Natural killer cell (primary cell): ENCODE measurements at regions not wholly inside any gene's neighbourhood (a gene's known extent, or its start where the extent isn't known, plus 50 kb on each side); places are given as distances from the start of the nearest gene placed in this dataset.
"Not testable (repeated sequence)": the region's sequence is repeated elsewhere in the genome, so short reads cannot be mapped to it uniquely, and the experiment has no call there.

Experiments
- ATAC-seq, 3 donors: fragments of 150-1000 bp in 2 of 3; fragments of 200-7000 bp in 1 of 3; cut with Tn5 transposase; 1 replicate in 1 of 3; 2 replicates in 2 of 3; pipeline ENCODE4 v1.10.0; 2021; ENCODE audit warnings: mild to moderate bottlenecking in 2 of 3, moderate library complexity in 2 of 3
- DNase-seq, 2 donors: peaks; one replicate each; pipeline versions ENCODE4 v3.0.0 to v3.0.0-alpha.2; 2013 to 2021; ENCODE audit warnings: mixed read lengths in 1 of 2
- H3K27ac ChIP-seq: one replicate; pipeline ENCODE4 v1.5.1; 2013; ENCODE audit warnings: mild to moderate bottlenecking, low read length
- H3K27me3 ChIP-seq: one replicate; pipeline ENCODE4 v1.6.1; 2013; ENCODE audit warnings: low read length; ENCODE audit not compliant: control insufficient read depth, insufficient read depth
- H3K36me3 ChIP-seq: one replicate; pipeline ENCODE4 v1.6.1; 2013; ENCODE audit warnings: low read length; ENCODE audit not compliant: control insufficient read depth, insufficient read depth
- H3K4me1 ChIP-seq: one replicate; pipeline ENCODE4 v1.6.1; 2013; ENCODE audit warnings: low read length; ENCODE audit not compliant: control insufficient read depth, insufficient read depth
- H3K4me3 ChIP-seq: one replicate; pipeline ENCODE4 v1.5.1; 2013; ENCODE audit warnings: low read length
- H3K9me3 ChIP-seq: one replicate; pipeline ENCODE4 v1.6.1; 2013; ENCODE audit warnings: low read length; ENCODE audit not compliant: control insufficient read depth, insufficient read depth
- H3K27ac Mint-ChIP-seq, 2 donors: one replicate each; pipeline ENCODE4 v1.8.0; 2022; ENCODE audit warnings: mild to moderate bottlenecking in 2 of 2, mixed read lengths in 2 of 2, moderate library complexity in 1 of 2
- H3K27me3 Mint-ChIP-seq, 2 donors: one replicate each; pipeline ENCODE4 v1.8.0; 2022; ENCODE audit warnings: low read depth in 2 of 2, mixed read lengths in 2 of 2
- H3K36me3 Mint-ChIP-seq: one replicate; pipeline ENCODE4 v1.8.0; 2022; ENCODE audit warnings: mixed read lengths
- H3K4me1 Mint-ChIP-seq, 2 donors: one replicate each; pipeline ENCODE4 v1.8.0; 2022; ENCODE audit warnings: mixed read lengths in 2 of 2
- H3K4me3 Mint-ChIP-seq: one replicate; pipeline ENCODE4 v1.8.0; 2022; ENCODE audit warnings: mild to moderate bottlenecking, moderate library complexity, mixed read lengths
- H3K9me3 Mint-ChIP-seq, 2 donors: one replicate each; pipeline ENCODE4 v1.8.0; 2022; ENCODE audit warnings: mixed read lengths in 2 of 2
- CTCF ChIP-seq: fragments of 200-600 bp; IDR thresholded peaks from one replicate; pipeline ENCODE4 v1.8.0; 2022; ENCODE audit warnings: antibody characterized with exemption
- WGBS: methylation state at CpG from one replicate; pipeline ENCODE4 v1.1.7; 2013; ENCODE audit warnings: missing lambda C conversion rate; ENCODE audit not compliant: insufficient coverage; 5-methylcytosine and 5-hydroxymethylcytosine counted together
- intact Hi-C: fragments of 100-400 bp; cut with micrococcal nuclease; formaldehyde crosslinking; loops from one replicate; pipeline ENCODE4 v1.14.2; 2022

GRCh38 chr2:41033127-41033526, 581.2 kb upstream of the SLC8A1 start:
- Histone ChIP-seq H3K9me3 (no peaks in the 10 kb centered on the region), H3K27me3 (no peaks in the 10 kb centered on the region), H3K4me3 (no peak overlapping the region), H3K27ac (no peak overlapping the region), H3K36me3 (no peaks in the 10 kb centered on the region), H3K4me1 (no peaks in the 10 kb centered on the region)
- Mint-ChIP-seq H3K4me1 (no peaks in the 10 kb centered on the region), H3K27ac (no peak overlapping the region), H3K4me3 (no peak overlapping the region), H3K36me3 (no peaks in the 10 kb centered on the region), H3K27me3 (no peaks in the 10 kb centered on the region), H3K9me3 (peaks cover 3 to 10% of the 10 kb centered on the region in 2 donors)
- no peak for DNase-seq
- no peak for ATAC-seq
- no peak for TF ChIP-seq CTCF
- intact Hi-C loops = no loop called here
- WGBS = 87% methylated on average over 6 of the region's 6 CpGs

DNA sequence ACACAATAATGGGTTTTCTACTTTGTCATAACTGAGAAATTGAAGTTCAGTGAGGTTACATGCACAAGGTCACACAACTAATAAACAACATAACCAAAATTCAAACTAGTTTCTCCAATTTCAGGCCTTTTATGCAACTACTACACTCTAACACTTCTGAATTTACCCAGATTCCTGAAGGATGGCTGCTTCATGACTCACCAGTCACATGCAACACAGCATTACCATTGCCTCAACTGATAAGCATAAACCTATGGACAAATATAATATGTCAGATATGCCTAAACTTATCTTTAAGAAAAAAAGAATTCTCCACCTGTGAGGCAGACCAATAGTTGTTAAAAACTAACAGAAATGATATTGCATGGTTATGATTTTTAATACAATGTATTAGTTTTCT, 586.5 kb upstream of the SLC8A1 start:
- Mint-ChIP-seq H3K4me1 (no peaks in the 10 kb centered on the region), H3K9me3 (peaks cover 4 to 11% of the 10 kb centered on the region in 2 donors), H3K36me3 (no peaks in the 10 kb centered on the region), H3K27me3 (no peaks in the 10 kb centered on the region), H3K27ac (no peak overlapping the region), H3K4me3 (no peak overlapping the region)
- no peak for DNase-seq
- no peak overlapping the region for H3K4me3 ChIP-seq
- intact Hi-C loops = no loop called here
- H3K36me3 ChIP-seq = no peaks in the 10 kb centered on the region
- no peak for TF ChIP-seq CTCF
- no peak for ATAC-seq
- H3K27me3 ChIP-seq = no peaks in the 10 kb centered on the region
- no peak overlapping the region for H3K27ac ChIP-seq
- no peaks in the 10 kb centered on the region for H3K9me3 ChIP-seq
- no peaks in the 10 kb centered on the region for H3K4me1 ChIP-seq

DNA sequence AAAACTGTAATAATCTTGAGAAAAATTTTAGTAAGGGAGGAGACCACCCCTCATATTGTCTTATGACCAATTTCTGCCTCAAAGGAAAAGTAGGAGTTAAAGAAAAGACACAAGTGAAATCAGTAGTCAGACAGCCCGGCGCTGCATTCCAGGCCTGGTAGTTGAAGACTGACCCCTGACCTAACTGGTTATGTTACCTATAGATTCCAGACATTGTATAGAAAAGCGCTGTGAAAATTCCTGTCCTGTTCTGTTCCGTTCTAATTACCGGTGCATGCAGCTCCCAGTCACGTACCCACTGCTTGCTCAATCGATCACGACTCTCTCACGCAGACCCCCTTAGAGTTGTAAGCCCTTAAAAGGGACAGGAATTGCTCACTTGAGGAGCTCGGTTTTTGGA, 587.9 kb upstream of the SLC8A1 start:
- whole genome bisulfite sequencing = 85% methylated on average over 10 of the region's 10 CpGs
- H3K4me1 ChIP-seq, intact Hi-C loops, H3K27ac Mint-ChIP-seq, H3K27me3 Mint-ChIP-seq, H3K36me3 Mint-ChIP-seq, ATAC-seq, H3K36me3 ChIP-seq, H3K27me3 ChIP-seq, H3K4me3 ChIP-seq, H3K4me1 Mint-ChIP-seq, H3K4me3 Mint-ChIP-seq, H3K27ac ChIP-seq, H3K9me3 ChIP-seq, DNase-seq: not testable (repeated sequence)
- H3K9me3 Mint-ChIP-seq = peaks cover 7 to 13% of the 10 kb centered on the region in 2 donors

DNA sequence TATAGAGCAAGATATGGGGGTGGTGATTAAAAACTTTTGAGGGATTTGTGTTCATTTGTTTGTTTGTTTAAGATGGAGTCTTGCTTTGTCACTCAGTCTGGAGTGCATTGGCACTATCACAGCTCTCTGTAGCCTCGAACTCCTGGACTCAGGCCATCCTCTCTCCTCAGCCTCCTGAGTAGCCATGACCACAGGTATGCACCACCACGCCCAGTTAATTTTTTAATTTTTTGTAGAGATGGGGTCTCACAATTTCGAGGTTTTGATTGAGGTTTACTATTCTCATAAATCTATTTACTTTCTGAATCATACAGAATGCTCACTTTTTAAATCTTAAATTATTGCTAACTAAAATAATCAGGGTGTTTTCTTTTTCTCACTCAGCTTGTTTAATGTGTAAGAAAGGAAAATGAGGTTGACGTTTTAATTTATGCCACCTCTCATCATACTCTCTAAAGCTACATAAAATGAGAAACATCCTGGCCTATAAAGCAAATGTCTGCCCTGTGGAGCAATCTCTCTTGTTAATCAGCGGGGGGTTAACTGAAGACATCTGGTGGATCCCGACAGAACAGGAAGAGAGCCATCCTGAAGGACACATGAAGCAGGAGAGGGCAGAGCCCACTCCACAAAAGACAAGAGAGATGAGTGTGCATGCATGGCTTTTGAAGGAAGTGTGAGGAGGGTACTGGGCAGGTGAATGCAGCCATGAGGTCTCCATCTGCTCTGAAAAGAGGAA, 589.1 kb upstream of the SLC8A1 start:
- DNase-seq = no peak
- H3K9me3 Mint-ChIP-seq = peaks cover 5 to 13% of the 10 kb centered on the region in 2 donors
- no peaks in the 10 kb centered on the region for H3K36me3 Mint-ChIP-seq
- 78% methylated on average over 3 of the region's 6 CpGs for WGBS
- no peak overlapping the region for H3K27ac ChIP-seq
- TF ChIP-seq CTCF = no peak
- intact Hi-C loops = no loop called here
- no peaks in the 10 kb centered on the region for H3K36me3 ChIP-seq
- no peak overlapping the region for H3K27ac Mint-ChIP-seq
- H3K27me3 ChIP-seq = no peaks in the 10 kb centered on the region
- H3K27me3 Mint-ChIP-seq = no peaks in the 10 kb centered on the region
- H3K4me3 Mint-ChIP-seq = no peak overlapping the region
- H3K9me3 ChIP-seq = no peaks in the 10 kb centered on the region
- H3K4me1 Mint-ChIP-seq = no peaks in the 10 kb centered on the region
- H3K4me3 ChIP-seq = no peak overlapping the region
- ATAC-seq = no peak
- H3K4me1 ChIP-seq = no peaks in the 10 kb centered on the region
